ENCODE measurements at regions not wholly inside any gene's neighbourhood (a gene's known extent, or its start where the extent isn't known, plus 50 kb on each side); places are given as distances from the start of the nearest gene placed in this dataset.
"Not testable (repeated sequence)": the region's sequence is repeated elsewhere in the genome, so short reads cannot be mapped to it uniquely, and the experiment has no call there.

DNA sequence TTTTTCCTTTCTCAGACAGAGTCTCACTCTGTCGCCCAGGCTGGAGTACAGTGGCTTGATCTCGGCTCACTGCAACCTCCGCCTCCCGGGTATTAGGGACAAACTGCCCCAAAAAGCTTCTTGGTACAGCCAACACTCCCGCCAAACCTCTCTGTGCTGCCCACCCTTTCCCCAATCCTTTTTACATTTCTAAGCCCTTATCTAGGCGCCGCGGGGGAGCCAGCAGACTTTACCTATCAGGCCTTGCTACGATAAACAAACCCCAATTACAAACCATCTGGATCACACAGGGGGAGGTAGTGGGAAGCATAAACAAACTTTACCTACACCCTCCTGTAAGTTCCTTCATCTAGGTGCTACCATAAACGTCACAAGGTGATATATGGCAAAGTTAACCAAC is 69.8 kb upstream of the DUSP21 start:
- H4K8ac ChIP-seq (ENCODE audit: extremely low read depth, insufficient read depth, low read length); H4K5ac ChIP-seq (ENCODE audit: insufficient read length, low read depth, low read length); H3K4me2 ChIP-seq (ENCODE audit: insufficient read depth in 1 of 2, low read depth in 2 of 2, low read length in 2 of 2); H2BK5ac ChIP-seq (ENCODE audit: low read depth, low read length); H3K27ac ChIP-seq (ENCODE audit: low read depth, low read length); H2BK20ac ChIP-seq (ENCODE audit: low read length); POLR2A ChIA-PET (ENCODE audit: partially characterized antibody); H3K9ac ChIP-seq (replicated peaks in 1 of 4; ENCODE audit: extremely low read depth in 1 of 4, low read depth in 3 of 4, low read length in 3 of 4); H3K9me3 ChIP-seq (ENCODE audit: insufficient read depth in 2 of 2, low read depth in 1 of 2, low read length in 1 of 2); H2BK12ac ChIP-seq (ENCODE audit: low read depth, low read length); H3K18ac ChIP-seq (ENCODE audit: extremely low read depth, low read length); H3K36me3 ChIP-seq (ENCODE audit: control insufficient read depth in 2 of 4, insufficient read depth in 4 of 4, low read length in 3 of 4); H3K79me1 ChIP-seq (ENCODE audit: low read depth, low read length); H3K79me2 ChIP-seq (ENCODE audit: control insufficient read depth in 1 of 2, insufficient read depth in 2 of 2, low read length in 2 of 2); H2AFZ ChIP-seq (ENCODE audit: low read length); H3K56ac ChIP-seq (replicated peaks; ENCODE audit: insufficient read length, low read depth, low read length); H3K14ac ChIP-seq (ENCODE audit: insufficient read length); DNase-seq (ENCODE audit: low read depth in 1 of 2, low spot score in 2 of 2); H4K91ac ChIP-seq (replicated peaks; ENCODE audit: insufficient read length, low read length); H3K23me2 ChIP-seq (ENCODE audit: low read depth, low read length); H3K4ac ChIP-seq (replicated peaks; ENCODE audit: insufficient read length, low read depth, low read length); H2BK15ac ChIP-seq (ENCODE audit: low read length); H2AK5ac ChIP-seq (ENCODE audit: low read depth, low read length); H4K20me1 ChIP-seq (replicated peaks in 1 of 2; ENCODE audit: control insufficient read depth in 1 of 2, insufficient read depth in 2 of 2, low read length in 2 of 2); H3K27me3 ChIP-seq (replicated peaks in 1 of 4; ENCODE audit: control insufficient read depth in 3 of 4, extremely low read depth in 1 of 4, insufficient read depth in 3 of 4, low read length in 3 of 4); H2BK120ac ChIP-seq (replicated peaks; ENCODE audit: low read depth, low read length); H3K4me3 ChIP-seq (ENCODE audit: extremely low read depth in 1 of 4, insufficient read depth in 2 of 4, low read depth in 3 of 4, low read length in 4 of 4); H3K23ac ChIP-seq (ENCODE audit: insufficient read length); H3K4me1 ChIP-seq (replicated peaks in 1 of 4; ENCODE audit: control insufficient read depth in 3 of 4, insufficient read depth in 4 of 4, low read length in 3 of 4): not testable (repeated sequence)
- 87% methylated on average over 8 of the region's 10 CpGs; no CpG with 5 or more reads in 1 of the 2 experiments for WGBS, 2 experiments (ENCODE audit: extremely low coverage in 1 of 2, insufficient coverage in 1 of 2, insufficient read length in 1 of 2, insufficient replicate concordance in 2 of 2, low coverage in 1 of 2, low lambda C conversion rate in 2 of 2, missing lambda C conversion rate in 1 of 2)
- FAIRE-seq, result peak; percentile 7
- CTCF ChIA-PET (ENCODE audit: partially characterized antibody), result interaction anchor here (0.6 kb wide), 1 partner anchor 212 kb away, joined by 3 read pairs; no protein-coding TSS in a partner anchor
